A673 (cell line): ENCODE measurements at regions not wholly inside any gene's neighbourhood (a gene's known extent, or its start where the extent isn't known, plus 50 kb on each side); places are given as distances from the start of the nearest gene placed in this dataset.

ENCODE experiments used
- BruUV-seq: library from RNA; stranded (reverse); fragments of 400-500 nt; replicated peaks from 2 replicates; lab custom pipeline; 2021; lab: Mats Ljungman, UMichigan
- CTCF ChIA-PET: fragments of 300-600 bp; sonication (Branson Sonifier 250); formaldehyde crosslinking; loops from one replicate; lab custom pipeline; 2022; ENCODE audit warnings: antibody characterized with exemption; lab: Charles Lee
- POLR2A ChIA-PET: fragments of 300-600 bp; sonication (Branson Sonifier 250); formaldehyde crosslinking; loops from one replicate; lab custom pipeline; 2022; ENCODE audit warnings: antibody characterized with exemption; ENCODE audit not compliant: low non-redundant PET; lab: Charles Lee
- DNase-seq: peaks from one replicate; pipeline ENCODE4 v3.0.0-alpha.2; 2015; ENCODE audit warnings: low spot score
- H3K27ac ChIP-seq: fragments of 200-600 bp; sonication (generic); 2 replicates; pipeline ENCODE4 v1.5.1; 2016; ENCODE audit warnings: mixed run types, low read depth, mild to moderate bottlenecking, mixed read lengths, antibody characterized with exemption, low read length; ENCODE audit not compliant: poor library complexity, severe bottlenecking
- H3K27me3 ChIP-seq: fragments of 200-600 bp; sonication (generic); replicated peaks from 2 replicates; pipeline ENCODE4 v1.6.1; 2017; ENCODE audit warnings: mixed run types, low read depth, mild to moderate bottlenecking, mixed read lengths, antibody characterized with exemption, low read length; ENCODE audit not compliant: insufficient read depth, poor library complexity
- H3K36me3 ChIP-seq: fragments of 200-600 bp; sonication (generic); 2 replicates; pipeline ENCODE4 v1.6.1; 2016; ENCODE audit warnings: mixed run types, mild to moderate bottlenecking, mixed read lengths, antibody characterized with exemption, low read length; ENCODE audit not compliant: insufficient read depth, poor library complexity, severe bottlenecking
- H3K4me1 ChIP-seq: fragments of 200-600 bp; sonication (generic); 2 replicates; pipeline ENCODE4 v1.6.1; 2017; ENCODE audit warnings: mixed run types, mild to moderate bottlenecking, mixed read lengths, antibody characterized with exemption, low read length; ENCODE audit not compliant: insufficient read depth, poor library complexity, severe bottlenecking
- H3K4me3 ChIP-seq: fragments of 200-600 bp; sonication (generic); 2 replicates; pipeline ENCODE4 v1.5.1; 2016; ENCODE audit warnings: low read depth, mixed run types, mild to moderate bottlenecking, mixed read lengths, low read length; ENCODE audit not compliant: poor library complexity, severe bottlenecking
- H3K9me3 ChIP-seq: fragments of 200-600 bp; sonication (generic); 2 replicates; pipeline ENCODE4 v1.6.1; 2016; ENCODE audit warnings: mixed run types, low read depth, mild to moderate bottlenecking, mixed read lengths, antibody characterized with exemption, low read length; ENCODE audit not compliant: poor library complexity, severe bottlenecking
- EZH2 ChIP-seq: fragments of 200-600 bp; sonication (generic); IDR thresholded peaks from 2 replicates; pipeline ENCODE4 v1.6.1; 2017; ENCODE audit warnings: borderline replicate concordance, low read depth, mild to moderate bottlenecking, mixed read lengths, antibody characterized with exemption, low read length; ENCODE audit not compliant: poor library complexity, severe bottlenecking
- intact Hi-C: fragments of 100-400 bp; cut with micrococcal nuclease; formaldehyde crosslinking; loops from one replicate; pipeline ENCODE4 v1.10.0; 2022; ENCODE audit not compliant: unreplicated experiment
- TF ChIP-seq, protein P1 (sequence below): fragments of 300-800, 200-600 bp; sonication (generic); conservative IDR thresholded peaks from 2 replicates; pipeline ENCODE4 v1.5.1; 2017; ENCODE audit warnings: low read depth, mild to moderate bottlenecking, antibody characterized with exemption, low read length, moderate library complexity, mixed read lengths

GRCh38 chr5:2993771-2994170 is 242.3 kb upstream of the IRX2 start:
- no peaks in the 10 kb centered on the region for H3K4me1 ChIP-seq
- TF ChIP-seq EZH2 = no peak
- TF ChIP-seq, protein P1, sequence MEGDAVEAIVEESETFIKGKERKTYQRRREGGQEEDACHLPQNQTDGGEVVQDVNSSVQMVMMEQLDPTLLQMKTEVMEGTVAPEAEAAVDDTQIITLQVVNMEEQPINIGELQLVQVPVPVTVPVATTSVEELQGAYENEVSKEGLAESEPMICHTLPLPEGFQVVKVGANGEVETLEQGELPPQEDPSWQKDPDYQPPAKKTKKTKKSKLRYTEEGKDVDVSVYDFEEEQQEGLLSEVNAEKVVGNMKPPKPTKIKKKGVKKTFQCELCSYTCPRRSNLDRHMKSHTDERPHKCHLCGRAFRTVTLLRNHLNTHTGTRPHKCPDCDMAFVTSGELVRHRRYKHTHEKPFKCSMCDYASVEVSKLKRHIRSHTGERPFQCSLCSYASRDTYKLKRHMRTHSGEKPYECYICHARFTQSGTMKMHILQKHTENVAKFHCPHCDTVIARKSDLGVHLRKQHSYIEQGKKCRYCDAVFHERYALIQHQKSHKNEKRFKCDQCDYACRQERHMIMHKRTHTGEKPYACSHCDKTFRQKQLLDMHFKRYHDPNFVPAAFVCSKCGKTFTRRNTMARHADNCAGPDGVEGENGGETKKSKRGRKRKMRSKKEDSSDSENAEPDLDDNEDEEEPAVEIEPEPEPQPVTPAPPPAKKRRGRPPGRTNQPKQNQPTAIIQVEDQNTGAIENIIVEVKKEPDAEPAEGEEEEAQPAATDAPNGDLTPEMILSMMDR = no peak
- no peaks in the 10 kb centered on the region for H3K36me3 ChIP-seq
- intact Hi-C loops = no loop called here
- BruUV-seq = no TSS peak
- H3K4me3 ChIP-seq = no peak overlapping the region
- no peaks in the 10 kb centered on the region for H3K27me3 ChIP-seq
- no peak overlapping the region for H3K27ac ChIP-seq
- POLR2A ChIA-PET = no interaction called here
- CTCF ChIA-PET = no interaction called here
- peaks cover 24% of the 10 kb centered on the region for H3K9me3 ChIP-seq
- no peak for DNase-seq

DNA sequence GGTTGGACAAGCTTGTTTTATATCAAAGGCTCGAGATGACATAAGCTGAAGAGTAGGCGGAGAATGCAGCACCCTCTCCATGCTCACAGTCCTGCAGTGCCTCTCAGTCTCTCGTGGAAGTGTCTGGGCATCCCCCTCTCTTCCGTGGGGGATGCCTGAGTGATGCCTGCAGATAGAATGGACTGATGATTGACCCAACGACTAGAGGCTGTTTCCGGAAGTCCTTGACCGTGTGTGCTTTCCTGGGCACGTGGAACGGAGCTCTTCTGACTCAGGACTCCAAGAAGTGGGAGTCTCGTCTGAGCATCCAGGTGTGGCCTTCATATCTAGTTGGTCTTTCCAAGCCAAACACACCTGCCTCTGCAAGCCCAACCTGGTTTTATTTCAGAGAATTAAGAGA is 241.8 kb upstream of the IRX2 start:
- Histone ChIP-seq H3K4me3 (no peak overlapping the region), H3K27ac (no peak overlapping the region), H3K36me3 (no peaks in the 10 kb centered on the region), H3K4me1 (no peaks in the 10 kb centered on the region), H3K9me3 (peaks cover 24% of the 10 kb centered on the region), H3K27me3 (no peaks in the 10 kb centered on the region)
- BruUV-seq = no TSS peak
- CTCF ChIA-PET = no interaction called here
- intact Hi-C loops = no loop called here
- POLR2A ChIA-PET = no interaction called here
- TF ChIP-seq, protein P1 = no peak
- TF ChIP-seq EZH2 = no peak
- DNase-seq = no peak

GRCh38 chr5:2992806-2993205 is 241.3 kb upstream of the IRX2 start:
- no peak for TF ChIP-seq EZH2
- TF ChIP-seq, protein P1 = no peak
- H3K36me3 ChIP-seq = no peaks in the 10 kb centered on the region
- H3K4me3 ChIP-seq = no peak overlapping the region
- ChIA-PET POLR2A (no interaction called here), CTCF (no interaction called here)
- no peak overlapping the region for H3K27ac ChIP-seq
- no peaks in the 10 kb centered on the region for H3K4me1 ChIP-seq
- intact Hi-C loops = no loop called here
- no peaks in the 10 kb centered on the region for H3K27me3 ChIP-seq
- no TSS peak for BruUV-seq
- no peak for DNase-seq
- peaks cover 24% of the 10 kb centered on the region for H3K9me3 ChIP-seq
